OCI-LY3 (cell line): ENCODE measurements at regions not wholly inside any gene's neighbourhood (a gene's known extent, or its start where the extent isn't known, plus 50 kb on each side); places are given as distances from the start of the nearest gene placed in this dataset.
"Not testable (repeated sequence)": the region's sequence is repeated elsewhere in the genome, so short reads cannot be mapped to it uniquely, and the experiment has no call there.

Experiments used
- H2AFZ ChIP-seq: fragments of 200-600, 300-600 bp; shearing (Covaris generic); 2 replicates; pipeline ENCODE4 v1.6.0; 2014; ENCODE audit warnings: antibody characterized with exemption, low read depth, low read length
- H3K27ac ChIP-seq: fragments of 200-600, 300-600 bp; sonication (generic); 2 replicates; pipeline ENCODE4 v1.5.1; 2014; ENCODE audit warnings: mild to moderate bottlenecking, low read length, moderate library complexity, mixed read lengths
- H3K27me3 ChIP-seq: fragments of 200-600, 300-600 bp; sonication (generic); 2 replicates; pipeline ENCODE4 v1.6.1; 2014; ENCODE audit warnings: low read depth, low read length, mixed read lengths
- H3K36me3 ChIP-seq: fragments of 200-600, 300-600 bp; sonication (generic); replicated peaks from 2 replicates; pipeline ENCODE3; 2014; ENCODE audit warnings: low read depth, low read length, mixed read lengths
- H3K4me1 ChIP-seq: fragments of 300-600, 200-600 bp; sonication (generic); 2 replicates; pipeline ENCODE4 v1.6.1; 2014; ENCODE audit warnings: low read length, mixed read lengths
- H3K4me2 ChIP-seq: fragments of 200-600, 300-600 bp; sonication (generic); 2 replicates; pipeline ENCODE4 v1.6.1; 2014; ENCODE audit warnings: low read length, mixed read lengths
- H3K4me3 ChIP-seq: fragments of 300-600, 200-600 bp; sonication (generic); 2 replicates; pipeline ENCODE4 v1.5.1; 2014; ENCODE audit warnings: antibody characterized with exemption, mild to moderate bottlenecking, low read length, moderate library complexity
- H3K79me2 ChIP-seq: fragments of 300-600, 200-600 bp; shearing (Covaris generic); 2 replicates; pipeline ENCODE4 v1.6.1; 2014; ENCODE audit warnings: mild to moderate bottlenecking, low read length, mixed read lengths
- H3K9ac ChIP-seq: fragments of 300-600, 200-600 bp; shearing (Covaris generic); 2 replicates; pipeline ENCODE4 v1.6.0; 2014; ENCODE audit warnings: mild to moderate bottlenecking, low read length, moderate library complexity
- H3K9me3 ChIP-seq: fragments of 200-600, 300-600 bp; shearing (Covaris generic); 2 replicates; pipeline ENCODE4 v1.6.1; 2014; ENCODE audit warnings: low read length, mixed read lengths; ENCODE audit not compliant: insufficient read depth
- H4K20me1 ChIP-seq: fragments of 200-600, 300-600 bp; sonication (generic); 2 replicates; pipeline ENCODE4 v1.6.1; 2016; ENCODE audit warnings: low read length, mixed read lengths; ENCODE audit not compliant: insufficient read depth
- CTCF ChIP-seq: fragments of 200-600, 300-600 bp; sonication (generic); IDR thresholded peaks from 2 replicates; pipeline ENCODE4 v1.5.1; 2014; ENCODE audit warnings: antibody characterized with exemption, low read length, low read depth

- not testable (repeated sequence) for H3K9me3 ChIP-seq, H3K4me3 ChIP-seq, H3K4me1 ChIP-seq
Observed at GRCh38 chr2:95654897-95655296, 63.1 kb downstream of the TRIM43 start.

GRCh38 chr2:95656553-95656952 is 64.8 kb downstream of the TRIM43 start:
- not testable (repeated sequence) for H3K27ac ChIP-seq, H3K79me2 ChIP-seq, H3K4me1 ChIP-seq, H3K27me3 ChIP-seq, H3K4me3 ChIP-seq, H3K9ac ChIP-seq, H2AFZ ChIP-seq, H3K9me3 ChIP-seq, H3K36me3 ChIP-seq, H3K4me2 ChIP-seq, H4K20me1 ChIP-seq

More at GRCh38 chr2:95654897-95655296, 63.1 kb downstream of the TRIM43 start:
- H2AFZ ChIP-seq, H3K27me3 ChIP-seq, H3K9ac ChIP-seq, H3K4me2 ChIP-seq, H3K36me3 ChIP-seq, H3K79me2 ChIP-seq, H4K20me1 ChIP-seq, H3K27ac ChIP-seq: not testable (repeated sequence)

- not testable (repeated sequence) for H3K9ac ChIP-seq, H4K20me1 ChIP-seq, H3K4me2 ChIP-seq, H3K27ac ChIP-seq, H3K4me3 ChIP-seq, H3K27me3 ChIP-seq, H3K9me3 ChIP-seq, H2AFZ ChIP-seq, H3K79me2 ChIP-seq, H3K36me3 ChIP-seq, H3K4me1 ChIP-seq
Observed at GRCh38 chr2:95657937-95658336, 66.1 kb downstream of the TRIM43 start.

GRCh38 chr2:95660766-95661562 is 69.2 kb downstream of the TRIM43 start:
- not testable (repeated sequence) for H4K20me1 ChIP-seq, H3K9ac ChIP-seq, H3K9me3 ChIP-seq

GRCh38 chr2:95663471-95664441 is 72.0 kb downstream of the TRIM43 start:
- H2AFZ ChIP-seq, result peak overlapping the region; percentile 91
- not testable (repeated sequence) for H3K36me3 ChIP-seq
- TF ChIP-seq CTCF, result peak; percentile 32

More at GRCh38 chr2:95660766-95661562, 69.2 kb downstream of the TRIM43 start:
- not testable (repeated sequence) for H3K27ac ChIP-seq, H3K36me3 ChIP-seq, H3K4me2 ChIP-seq, H2AFZ ChIP-seq, H3K79me2 ChIP-seq, H3K4me3 ChIP-seq, H3K27me3 ChIP-seq
- H3K4me1 ChIP-seq, result peaks cover 21% of the 10 kb centered on the region

GRCh38 chr2:95666636-95667035 is 74.8 kb downstream of the TRIM43 start:
- not testable (repeated sequence) for H3K36me3 ChIP-seq, H3K9me3 ChIP-seq, H3K79me2 ChIP-seq, H3K27ac ChIP-seq, H3K9ac ChIP-seq, H4K20me1 ChIP-seq, H2AFZ ChIP-seq, H3K4me3 ChIP-seq, H3K27me3 ChIP-seq, H3K4me2 ChIP-seq
- H3K4me1 ChIP-seq, result peaks cover 48% of the 10 kb centered on the region

More at GRCh38 chr2:95663471-95664441, 72.0 kb downstream of the TRIM43 start:
- H4K20me1 ChIP-seq, H3K79me2 ChIP-seq, H3K27me3 ChIP-seq, H3K9me3 ChIP-seq, H3K27ac ChIP-seq: not testable (repeated sequence)
- Histone ChIP-seq H3K4me2 (peak overlapping the region; percentile 76), H3K9ac (peak overlapping the region; percentile 35; the same call in 1 of the 2 replicates), H3K4me1 (peaks cover 30% of the 10 kb centered on the region), H3K4me3 (peak overlapping the region; percentile 66)
